NCI-H1694 treated with DMSO at 0.1 percent for 48 hours (cell line): ENCODE measurements at regions not wholly inside any gene's neighbourhood (a gene's known extent, or its start where the extent isn't known, plus 50 kb on each side); places are given as distances from the start of the nearest gene placed in this dataset.
"Not testable (repeated sequence)": the region's sequence is repeated elsewhere in the genome, so short reads cannot be mapped to it uniquely, and the experiment has no call there.

Source experiments
- DNase-seq: peaks from one replicate; lab custom pipeline; 2025; lab: John Stamatoyannopoulos, UW

DNA sequence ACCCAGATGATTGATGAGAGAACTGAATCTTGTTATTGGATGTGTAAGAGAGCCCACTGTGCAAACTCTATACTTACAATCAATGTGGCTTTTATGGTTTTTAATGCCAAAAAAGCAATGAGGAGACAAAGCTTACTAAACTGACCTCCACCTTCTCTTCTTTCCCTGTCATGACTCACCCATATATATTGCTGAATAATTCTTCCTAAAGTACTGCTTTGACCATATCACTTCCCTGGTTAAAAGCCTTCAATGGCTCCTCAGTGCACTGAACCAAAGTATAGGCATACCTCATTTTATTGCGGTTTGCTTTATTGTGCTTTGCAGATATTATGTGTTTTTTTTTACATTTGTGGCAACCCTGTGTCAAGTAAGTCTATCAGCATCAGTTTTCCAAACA lies 138.4 kb upstream of the PELI2 start:
- no peak for DNase-seq

GRCh38 chr14:55980970-55981369 lies 137.2 kb upstream of the PELI2 start:
- DNase-seq = no peak

- DNase-seq = no peak
Measured at GRCh38 chr14:55986069-55986468, 132.1 kb upstream of the PELI2 start.

- DNase-seq = no peak
Measured at GRCh38 chr14:56000846-56001245, 117.4 kb upstream of the PELI2 start.

DNA sequence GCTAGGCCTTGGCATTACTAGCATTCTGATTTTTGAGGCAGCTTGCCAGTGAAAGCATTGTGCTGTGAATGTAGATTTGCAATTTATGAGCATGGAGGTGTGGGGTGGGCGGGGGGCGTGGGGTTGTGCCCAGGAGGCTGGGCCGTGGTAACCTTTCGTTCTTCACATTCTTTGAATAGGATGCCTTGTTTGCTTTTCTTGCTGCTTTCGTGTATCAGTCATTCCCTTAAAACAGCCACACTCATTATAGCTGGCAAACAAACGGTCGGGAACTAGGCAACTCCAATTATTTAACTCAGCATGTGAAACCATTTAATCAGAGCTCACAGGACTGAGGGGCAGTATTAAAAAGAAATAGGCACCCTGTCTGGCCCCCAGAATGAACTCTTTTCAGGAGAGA lies 115.9 kb upstream of the PELI2 start:
- DNase-seq = no peak

DNA sequence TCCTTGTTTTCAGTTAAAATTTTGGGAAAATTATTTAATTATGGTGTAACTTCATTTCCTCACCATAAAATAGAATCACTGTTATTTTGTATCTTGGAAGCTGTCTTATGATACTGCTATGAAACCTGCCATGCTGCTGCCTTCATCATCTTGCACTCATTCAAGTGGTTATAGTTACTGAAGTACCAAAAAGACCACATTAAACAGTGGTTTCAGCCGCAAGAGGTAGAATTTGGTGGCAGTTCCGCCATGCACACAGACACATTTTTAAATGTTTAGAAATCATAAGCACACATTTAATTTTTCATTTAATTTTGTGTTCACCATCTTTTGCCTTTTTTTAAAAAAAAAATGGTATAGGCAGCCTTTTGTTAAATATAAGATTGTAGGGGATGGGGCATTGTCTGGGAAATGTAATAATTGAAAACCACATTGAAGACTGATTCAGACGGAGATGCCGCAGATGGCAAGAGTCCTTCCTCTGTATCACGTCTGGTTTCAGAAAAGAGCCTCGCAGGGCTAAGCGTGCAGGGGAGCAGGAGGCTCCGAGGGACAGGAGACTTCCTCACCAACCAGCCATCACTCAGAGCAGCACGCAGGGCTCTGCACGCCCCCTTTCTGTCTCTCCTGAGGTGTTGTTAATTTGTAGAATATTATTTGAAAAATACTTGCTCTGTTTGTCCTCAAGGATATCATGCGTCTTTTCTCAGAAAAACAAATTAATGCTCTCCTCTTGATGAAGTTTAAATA lies 115.2 kb upstream of the PELI2 start:
- no peak for DNase-seq

GRCh38 chr14:56004323-56004722 lies 113.9 kb upstream of the PELI2 start:
- no peak for DNase-seq

GRCh38 chr14:56004786-56005185 lies 113.4 kb upstream of the PELI2 start:
- no peak for DNase-seq

- DNase-seq = no peak
Measured at GRCh38 chr14:56005191-56006053, 112.8 kb upstream of the PELI2 start.

GRCh38 chr14:56007491-56007890 lies 110.7 kb upstream of the PELI2 start:
- not testable (repeated sequence) for DNase-seq

GRCh38 chr14:56008150-56008549 lies 110.1 kb upstream of the PELI2 start:
- DNase-seq = no peak

DNA sequence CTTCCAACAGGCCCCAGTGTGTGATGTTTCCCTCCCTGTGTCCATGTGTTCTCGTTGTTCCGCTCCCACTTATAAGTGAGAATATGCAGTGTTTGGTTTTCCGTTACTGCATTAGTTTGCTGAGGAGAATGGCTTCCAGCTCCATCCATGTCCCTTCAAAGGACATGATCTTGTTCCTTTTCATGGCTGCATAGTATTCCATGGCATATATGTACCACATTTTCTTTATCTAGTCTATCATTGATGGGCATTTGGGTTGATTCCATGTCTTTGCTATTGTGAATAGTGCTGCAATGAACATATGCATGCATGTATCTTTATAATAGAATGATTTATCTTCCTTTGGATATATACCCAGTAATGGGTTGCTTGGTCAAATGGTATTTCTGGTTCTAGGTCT lies 109.5 kb upstream of the PELI2 start:
- DNase-seq = not testable (repeated sequence)

GRCh38 chr14:56023661-56024081 lies 94.5 kb upstream of the PELI2 start:
- DNase-seq = no peak

GRCh38 chr14:56025191-56025590 lies 93.0 kb upstream of the PELI2 start:
- no peak for DNase-seq

GRCh38 chr14:56026506-56026905 lies 91.7 kb upstream of the PELI2 start:
- DNase-seq = no peak

DNA sequence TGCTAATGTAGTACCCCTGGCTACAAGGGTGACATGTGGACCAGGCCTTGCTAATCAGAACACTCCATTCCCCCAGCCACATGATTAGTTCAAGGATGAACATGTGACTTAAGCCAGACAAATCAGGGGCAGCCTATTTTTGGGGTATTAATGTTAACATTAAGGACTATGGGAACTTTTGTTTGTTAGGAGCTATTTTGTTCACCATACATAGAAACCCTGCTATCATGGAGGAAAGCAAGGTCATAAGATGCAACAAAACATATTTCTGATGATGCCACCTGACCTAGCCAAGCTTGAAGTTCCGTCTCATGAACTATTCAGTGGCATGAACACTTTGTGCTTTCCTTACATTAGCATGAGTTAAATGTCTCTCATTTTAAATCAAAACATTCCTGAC lies 90.8 kb upstream of the PELI2 start:
- DNase-seq = no peak

DNA sequence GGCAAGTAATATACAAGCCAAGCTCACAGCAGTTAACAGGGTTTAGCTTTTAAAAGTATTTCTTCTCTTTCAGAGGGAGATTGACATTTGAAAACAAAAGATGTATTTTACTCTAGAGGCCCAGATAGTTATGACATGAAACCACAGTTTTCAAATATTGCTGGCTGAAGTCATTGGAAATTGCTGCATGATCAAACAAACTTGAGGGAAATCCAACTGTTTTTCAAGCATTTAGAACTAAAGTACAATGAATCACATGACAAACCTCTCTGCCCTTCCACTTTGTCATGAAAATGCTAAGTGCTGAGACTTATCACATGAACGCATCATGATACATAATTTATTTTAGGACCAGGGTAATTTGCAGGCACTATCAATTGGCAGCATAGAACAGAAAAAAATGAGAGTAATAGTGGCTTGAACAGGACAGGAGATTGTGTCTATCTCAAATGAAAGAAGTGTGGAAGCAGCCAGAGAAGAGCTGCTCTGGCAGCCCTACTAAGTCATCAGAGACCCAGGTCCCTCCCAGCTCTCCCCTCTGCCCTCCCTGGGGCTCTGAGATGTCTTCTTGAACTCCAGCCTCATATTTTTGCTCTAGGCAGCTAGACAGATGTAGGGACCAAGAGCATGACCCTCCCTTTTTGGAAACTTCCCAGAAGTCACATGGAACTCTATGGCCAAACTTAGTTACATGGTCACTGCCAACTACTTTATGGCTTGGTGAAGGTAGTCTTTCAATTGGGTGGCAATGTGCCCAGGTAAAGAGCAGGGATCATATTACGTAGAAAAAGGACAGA lies 90.1 kb upstream of the PELI2 start:
- DNase-seq = no peak

- DNase-seq = no peak
Measured at GRCh38 chr14:56036353-56036752, 81.9 kb upstream of the PELI2 start.

GRCh38 chr14:56040121-56040520 lies 78.1 kb upstream of the PELI2 start:
- no peak for DNase-seq

GRCh38 chr14:56044196-56044595 lies 74.0 kb upstream of the PELI2 start:
- DNase-seq = no peak

DNA sequence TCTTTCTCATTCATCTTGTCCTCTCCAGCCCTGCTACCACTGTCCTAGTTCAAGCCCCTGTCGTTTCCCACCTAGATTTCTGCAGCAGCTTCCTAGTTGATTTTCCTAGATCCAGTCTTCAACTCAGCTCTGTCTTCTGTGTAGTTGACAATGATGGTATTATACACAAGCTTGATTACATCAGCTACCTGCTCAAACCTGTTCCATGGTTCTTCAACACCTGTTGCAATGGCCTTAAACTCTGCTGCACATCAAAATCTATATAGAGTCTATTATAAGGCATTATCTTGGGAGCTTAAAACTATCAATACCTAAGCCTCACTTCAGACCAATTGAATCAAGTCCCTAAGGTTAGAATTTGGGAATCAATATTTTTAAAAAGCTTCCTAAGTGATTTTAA lies 71.7 kb upstream of the PELI2 start:
- DNase-seq = no peak

- no peak for DNase-seq
Measured at GRCh38 chr14:56046996-56047395, 71.2 kb upstream of the PELI2 start.

GRCh38 chr14:56049536-56049935 lies 68.7 kb upstream of the PELI2 start:
- no peak for DNase-seq
